ENCODE measurements at regions not wholly inside any gene's neighbourhood (a gene's known extent, or its start where the extent isn't known, plus 50 kb on each side); places are given as distances from the start of the nearest gene placed in this dataset.

- TF ChIP-seq FOXA1 (IDR thresholded peaks at IDR 0.05; ENCODE audit: borderline replicate concordance) (no peak), KLF10 (CRISPR knock-in tag; IDR thresholded peaks at IDR 0.05) (no peak), MEF2A (IDR thresholded peaks at IDR 0.05; ENCODE audit: control insufficient read depth, low read depth, low read length) (no peak), BRF1 (IDR thresholded peaks at IDR 0.05; ENCODE audit: borderline replicate concordance, extremely low read depth, insufficient read length) (no peak), ARID2 (IDR thresholded peaks at IDR 0.05) (no peak), USF1 (CRISPR knock-in tag; IDR thresholded peaks at IDR 0.05) (no peak), HOMEZ (CRISPR knock-in tag; IDR thresholded peaks at IDR 0.05) (no peak), EHMT2 (IDR thresholded peaks at IDR 0.05) (no peak), RAD51 (IDR thresholded peaks at IDR 0.05; ENCODE audit: borderline replicate concordance, low read depth) (no peak)
Measured at GRCh38 chr10:128498746-128499145, 372.5 kb upstream of the MKI67 start (continued).

GRCh38 chr10:128499486-128499885, 373.3 kb upstream of the MKI67 start:
- ATAC-seq = no peak
- no peak for DNase-seq (ENCODE audit: extremely low read depth in 1 of 4, low spot score in 3 of 4)
- intact Hi-C loops (cut with micrococcal nuclease) (no loop called here), in situ Hi-C loops (cut with MboI) (no loop called here)
- H2AFZ ChIP-seq (ENCODE audit: low read depth, low read length) = no peak overlapping the region
- no peaks in the 10 kb centered on the region for H3K27me3 ChIP-seq (ENCODE audit: control insufficient read depth in 2 of 2, insufficient read depth in 2 of 2, low read length in 2 of 2)
- POLR2A ChIA-PET = no interaction called here
- no peak overlapping the region for H3K27ac ChIP-seq (ENCODE audit: extremely low read depth, low read depth, low read length)
- no peaks in the 10 kb centered on the region for H4K20me1 ChIP-seq (replicated peaks; ENCODE audit: control insufficient read depth, insufficient read depth, low read length)
- H3K9me3 ChIP-seq (replicated peaks; ENCODE audit: control insufficient read depth, insufficient read depth, low read depth, low read length) = no peaks in the 10 kb centered on the region
- no peak for TF ChIP-seq TAF15 (IDR thresholded peaks at IDR 0.05; ENCODE audit: low read depth, low read length)
- no peak for TF ChIP-seq TCFL5 (CRISPR knock-in tag; conservative IDR thresholded peaks at IDR 0.05)
- TF ChIP-seq TCF7 (IDR thresholded peaks at IDR 0.05; ENCODE audit: borderline replicate concordance) = no peak
- TF ChIP-seq ESRRB (CRISPR knock-in tag; IDR thresholded peaks at IDR 0.05; ENCODE audit: borderline replicate concordance) = no peak
- no peak for TF ChIP-seq ZSCAN29 (IDR thresholded peaks at IDR 0.05)
- TF ChIP-seq GMEB1 (CRISPR knock-in tag; IDR thresholded peaks at IDR 0.05) = no peak
- no peak for TF ChIP-seq ZNF398 (CRISPR knock-in tag; IDR thresholded peaks at IDR 0.05)
- no peak for TF ChIP-seq DMBX1 (CRISPR knock-in tag; IDR thresholded peaks at IDR 0.05; ENCODE audit: borderline replicate concordance)
- BruUV-seq (replicated peaks) = no TSS peak
- H3K4me2 ChIP-seq (ENCODE audit: insufficient read depth, low read length) = no peak overlapping the region
- H3K36me3 ChIP-seq (ENCODE audit: control insufficient read depth, insufficient read depth, low read length) = no peaks in the 10 kb centered on the region
- no peaks in the 10 kb centered on the region for H3K9me1 ChIP-seq (ENCODE audit: control insufficient read depth, insufficient read depth, low read length)
- no peak overlapping the region for H3K4me3 ChIP-seq
- WGBS (ENCODE audit: insufficient coverage, low coverage, missing lambda C conversion rate) = 100% methylated on average over 3 of the region's 13 CpGs
- CTCF ChIA-PET (ENCODE audit: low intra/inter-chr PET ratio) = no interaction called here
- no peak for FAIRE-seq
- peaks cover 0 to 16% of the 10 kb centered on the region in 2 experiments; a peak in 3 of 5 replicates for H3K4me1 ChIP-seq (replicated peaks in 1 of 2; ENCODE audit: control insufficient read depth in 2 of 2, insufficient read depth in 2 of 2, low read length in 2 of 2)
- H3K9ac ChIP-seq (ENCODE audit: insufficient read depth in 1 of 2, low read depth in 2 of 2, low read length in 2 of 2) = no peak overlapping the region
- H3K79me2 ChIP-seq (ENCODE audit: control insufficient read depth, insufficient read depth, low read length) = no peaks in the 10 kb centered on the region

Measured in K562 (cell line).